ENCODE measurements at regions not wholly inside any gene's neighbourhood (a gene's known extent, or its start where the extent isn't known, plus 50 kb on each side); places are given as distances from the start of the nearest gene placed in this dataset.

DNA sequence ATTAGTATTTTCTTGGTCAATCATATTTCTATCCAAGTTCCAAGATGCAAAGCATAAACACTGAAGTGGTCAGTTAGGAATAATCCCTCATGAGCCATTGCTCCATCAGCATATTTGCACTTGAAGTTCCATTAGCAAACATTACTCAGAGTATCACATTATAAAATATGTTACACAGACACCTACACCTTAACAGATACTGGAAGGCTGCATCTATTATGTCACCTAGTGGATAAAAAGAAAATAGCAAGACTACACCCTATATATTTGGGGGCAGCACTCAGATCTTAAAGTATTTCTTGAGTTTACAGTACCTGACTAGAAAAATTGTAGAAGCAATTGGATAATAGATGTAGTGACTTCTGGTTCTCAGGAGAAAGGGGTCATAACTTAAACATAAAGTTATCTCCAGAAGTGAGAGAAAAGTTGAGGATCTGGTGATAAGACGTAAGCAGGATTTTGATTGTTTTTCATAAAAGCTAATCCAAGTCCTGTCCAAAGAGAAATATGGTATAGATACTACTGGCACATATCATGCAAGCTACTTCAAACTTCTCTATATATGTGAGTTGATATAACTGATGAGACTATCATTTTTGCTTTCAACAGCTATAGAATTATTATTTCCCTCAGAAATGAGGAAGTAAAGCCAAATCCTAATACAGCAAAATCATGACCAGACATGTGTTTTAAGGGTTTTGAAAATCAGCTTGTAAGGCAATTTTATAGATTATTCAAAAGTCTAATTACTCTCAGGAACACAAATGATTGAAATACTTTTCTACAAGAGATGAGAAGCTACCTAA is 422.2 kb downstream of the GBE1 start:
- TF ChIP-seq POLR2A (IDR thresholded peaks at IDR 0.05) (no peak), CTCF (IDR thresholded peaks at IDR 0.05) (peak in 1 of 5 experiments; percentile 30)

All from tibial nerve (tissue), 3 donors.